Hepatocyte (in vitro differentiated cells): ENCODE measurements at regions not wholly inside any gene's neighbourhood (a gene's known extent, or its start where the extent isn't known, plus 50 kb on each side); places are given as distances from the start of the nearest gene placed in this dataset.

Experiments
- CTCF ChIP-seq: fragments of 200-600 bp; sonication (generic); IDR thresholded peaks from 2 replicates; pipeline ENCODE4 v1.5.1; 2016; ENCODE audit warnings: antibody characterized with exemption, mild to moderate bottlenecking; ENCODE audit not compliant: poor library complexity
- EZH2 ChIP-seq: fragments of 200-600 bp; sonication (generic); IDR thresholded peaks from 2 replicates; pipeline ENCODE4 v1.6.1; 2016; ENCODE audit warnings: antibody characterized with exemption, mild to moderate bottlenecking, borderline replicate concordance
- EZH2phosphoT487 ChIP-seq: fragments of 200-600 bp; sonication (generic); IDR thresholded peaks from one replicate; pipeline ENCODE4 v1.6.1; 2018; ENCODE audit warnings: antibody characterized with exemption, mild to moderate bottlenecking, low read depth, moderate library complexity; ENCODE audit not compliant: unreplicated experiment, severe bottlenecking

GRCh38 chr18:22705328-22705727, 227.8 kb upstream of the RBBP8 start:
- TF ChIP-seq CTCF (no peak), EZH2 (no peak), EZH2phosphoT487 (no peak)
